ENCODE measurements at regions not wholly inside any gene's neighbourhood (a gene's known extent, or its start where the extent isn't known, plus 50 kb on each side); places are given as distances from the start of the nearest gene placed in this dataset.

DNA sequence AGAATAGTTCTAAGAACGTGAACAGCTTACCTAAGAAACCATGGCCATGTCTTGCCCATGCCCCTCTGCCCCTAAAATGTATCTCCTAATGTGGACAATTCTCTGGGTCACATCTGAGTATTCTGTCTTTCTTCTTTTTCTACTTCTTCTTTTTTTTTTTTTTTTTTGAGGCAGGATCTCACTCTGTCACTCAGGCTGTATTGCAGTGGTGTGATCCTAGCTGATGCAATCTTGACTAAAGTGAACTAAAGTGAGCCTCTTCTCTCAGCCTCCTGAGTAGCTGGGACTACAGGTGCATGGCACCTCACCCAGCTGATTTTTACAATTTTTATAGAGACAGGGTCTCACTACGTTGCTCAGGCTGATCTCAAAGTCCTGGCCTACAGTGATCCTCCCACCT lies 204.8 kb upstream of the ZPLD1 start:
- Histone ChIP-seq H3K27ac (ENCODE audit: low read depth in 2 of 2, low read length in 1 of 2) (no peak overlapping the region), H3K9me2 (no peaks in the 10 kb centered on the region), H4K20me1 (ENCODE audit: insufficient read depth) (no peaks in the 10 kb centered on the region), H3K27me3 (ENCODE audit: insufficient read depth) (no peaks in the 10 kb centered on the region), H3K79me2 (ENCODE audit: insufficient read depth) (no peaks in the 10 kb centered on the region), H3K9ac (no peak overlapping the region), H3K4me2 (no peak overlapping the region), H3K36me3 (replicated peaks in 1 of 2; ENCODE audit: control insufficient read depth in 1 of 2, insufficient read depth in 2 of 2, low read length in 1 of 2) (no peaks in the 10 kb centered on the region), H3F3A (replicated peaks; ENCODE audit: insufficient read depth) (no peaks in the 10 kb centered on the region), H3K9me3 (no peaks in the 10 kb centered on the region), H3K4me1 (ENCODE audit: control insufficient read depth in 1 of 2, insufficient read depth in 2 of 2, low read depth in 1 of 2, low read length in 1 of 2) (peaks cover 3 to 4% of the 10 kb centered on the region in 2 experiments; a peak in 3 of 4 replicates), H2AFZ (ENCODE audit: low read depth) (no peak overlapping the region), H3K4me3 (ENCODE audit: low read depth in 2 of 2, low read length in 1 of 2) (no peak overlapping the region)
- POLR2A ChIA-PET, result interaction anchor here (1.2 to 1.5 kb wide), 2 partner anchors 306 to 381 kb away, joined by 4 to 5 read pairs; partner anchors contain the start of gene NFKBIZ
- WGBS (ENCODE audit: low lambda C conversion rate), result 88% methylated on average over 2 of the region's 2 CpGs
- CTCF ChIA-PET, result interaction anchor here (0.6 to 5.1 kb wide), 15 partner anchors 11 to 544 kb away, joined by 3 to 151 read pairs (median 6); partner anchors contain the start of gene RPL24
- DNase-seq, result no peak
- no peak for TF ChIP-seq NRF1 (IDR thresholded peaks at IDR 0.05; ENCODE audit: low read depth, low read length)
- TF ChIP-seq REST (IDR thresholded peaks at IDR 0.05; ENCODE audit: low read depth, low read length), result no peak
- TF ChIP-seq FOSL2 (IDR thresholded peaks at IDR 0.05; ENCODE audit: borderline replicate concordance, low read depth), result no peak
- no peak for TF ChIP-seq MAX (IDR thresholded peaks at IDR 0.05; ENCODE audit: low read depth)
- no peak for TF ChIP-seq YY1 (IDR thresholded peaks at IDR 0.05; ENCODE audit: low read depth)
- no peak for TF ChIP-seq MEF2A (IDR thresholded peaks at IDR 0.05; ENCODE audit: borderline replicate concordance, low read depth)
- no peak for TF ChIP-seq EP300 (IDR thresholded peaks at IDR 0.05; ENCODE audit: borderline replicate concordance in 1 of 2, low read depth in 1 of 2, low read length in 1 of 2)
- no peak for TF ChIP-seq RFX5 (IDR thresholded peaks at IDR 0.05; ENCODE audit: low read length)
- no peak for TF ChIP-seq TCF12 (IDR thresholded peaks at IDR 0.05)
- no peak for TF ChIP-seq FOXM1 (IDR thresholded peaks at IDR 0.05; ENCODE audit: low read depth)
- TF ChIP-seq, protein P1, sequence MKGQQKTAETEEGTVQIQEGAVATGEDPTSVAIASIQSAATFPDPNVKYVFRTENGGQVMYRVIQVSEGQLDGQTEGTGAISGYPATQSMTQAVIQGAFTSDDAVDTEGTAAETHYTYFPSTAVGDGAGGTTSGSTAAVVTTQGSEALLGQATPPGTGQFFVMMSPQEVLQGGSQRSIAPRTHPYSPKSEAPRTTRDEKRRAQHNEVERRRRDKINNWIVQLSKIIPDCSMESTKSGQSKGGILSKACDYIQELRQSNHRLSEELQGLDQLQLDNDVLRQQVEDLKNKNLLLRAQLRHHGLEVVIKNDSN (IDR thresholded peaks at IDR 0.05; ENCODE audit: borderline replicate concordance, low read depth), result no peak
- TF ChIP-seq CHD2 (IDR thresholded peaks at IDR 0.05; ENCODE audit: low read length, partially characterized antibody), result no peak
- TF ChIP-seq, protein P2, sequence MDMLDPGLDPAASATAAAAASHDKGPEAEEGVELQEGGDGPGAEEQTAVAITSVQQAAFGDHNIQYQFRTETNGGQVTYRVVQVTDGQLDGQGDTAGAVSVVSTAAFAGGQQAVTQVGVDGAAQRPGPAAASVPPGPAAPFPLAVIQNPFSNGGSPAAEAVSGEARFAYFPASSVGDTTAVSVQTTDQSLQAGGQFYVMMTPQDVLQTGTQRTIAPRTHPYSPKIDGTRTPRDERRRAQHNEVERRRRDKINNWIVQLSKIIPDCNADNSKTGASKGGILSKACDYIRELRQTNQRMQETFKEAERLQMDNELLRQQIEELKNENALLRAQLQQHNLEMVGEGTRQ (IDR thresholded peaks at IDR 0.05; ENCODE audit: borderline replicate concordance, low read depth, low read length), result no peak
- no peak for TF ChIP-seq MXI1 (IDR thresholded peaks at IDR 0.05; ENCODE audit: low read depth, low read length)
- TF ChIP-seq POLR2AphosphoS5 (IDR thresholded peaks at IDR 0.05; ENCODE audit: low read depth, low read length), result no peak
- no peak for TF ChIP-seq TAF1 (IDR thresholded peaks at IDR 0.05; ENCODE audit: borderline replicate concordance, low read depth, low read length)
- no peak for TF ChIP-seq GABPA (IDR thresholded peaks at IDR 0.05; ENCODE audit: low read depth)
